ELR (cell line): ENCODE measurements at regions not wholly inside any gene's neighbourhood (a gene's known extent, or its start where the extent isn't known, plus 50 kb on each side); places are given as distances from the start of the nearest gene placed in this dataset.

Source experiments
- DNase-seq: peaks from one replicate; pipeline ENCODE4 v3.0.0-alpha.2; 2015; ENCODE audit warnings: low read depth

DNA sequence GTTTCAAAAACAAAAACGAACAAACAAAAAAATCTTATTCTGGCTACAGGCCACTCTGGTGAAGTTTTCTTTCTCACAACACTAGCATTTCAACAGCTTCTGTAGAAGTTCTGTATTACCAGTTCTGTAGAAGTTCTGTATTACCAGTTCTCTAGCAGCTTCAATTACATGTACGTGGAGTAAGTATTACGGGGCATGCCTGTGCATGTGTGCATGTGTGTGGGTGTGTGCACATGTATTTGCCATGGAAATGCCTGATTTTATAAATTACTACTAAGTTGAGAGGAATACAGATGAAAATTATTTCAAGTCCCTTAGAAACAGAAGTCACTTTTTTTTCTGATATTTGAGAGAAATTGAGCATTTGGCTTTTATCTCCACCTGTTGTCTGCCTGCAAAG is 414.2 kb downstream of the FOXO1 start:
- DNase-seq = no peak

DNA sequence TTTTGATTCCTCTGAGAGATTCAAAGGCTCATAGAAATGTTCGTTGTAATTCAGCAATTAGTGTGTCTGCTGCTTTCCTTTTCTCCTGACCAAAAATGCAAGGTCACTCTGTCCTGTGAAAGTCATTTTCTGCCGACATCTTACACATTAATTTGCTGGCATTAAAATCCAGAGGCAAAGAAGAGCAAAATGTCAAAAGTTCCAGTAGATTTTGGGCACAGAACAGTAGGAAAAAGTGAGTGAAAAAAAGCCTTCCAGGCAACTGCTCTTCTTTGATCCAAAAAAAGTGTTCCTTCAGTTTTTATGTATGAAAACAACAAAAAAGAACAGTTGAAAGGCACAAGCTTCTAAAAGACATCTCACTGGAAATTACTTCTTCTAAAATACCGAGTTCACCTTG is 413.8 kb downstream of the FOXO1 start:
- DNase-seq = no peak

DNA sequence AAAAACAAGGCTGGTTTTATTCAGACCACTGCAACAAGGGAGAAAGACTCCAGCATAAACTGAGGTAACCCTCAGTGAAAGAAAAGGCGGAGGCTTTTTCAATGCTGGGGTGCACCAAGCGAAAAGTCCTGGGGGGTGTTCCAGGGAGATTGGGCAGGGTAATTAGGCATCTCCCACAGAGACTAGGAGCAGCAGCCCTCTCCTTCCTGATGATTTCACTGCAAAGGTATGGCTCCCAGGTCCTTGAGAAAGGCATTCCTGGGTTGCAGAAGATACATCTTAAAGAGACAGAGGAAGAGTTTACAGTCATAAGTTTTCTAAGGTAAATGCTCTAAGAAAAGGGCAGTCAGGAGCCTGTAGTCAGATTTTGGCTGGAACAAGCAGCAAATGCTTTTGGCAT is 412.0 kb downstream of the FOXO1 start:
- DNase-seq = no peak

DNA sequence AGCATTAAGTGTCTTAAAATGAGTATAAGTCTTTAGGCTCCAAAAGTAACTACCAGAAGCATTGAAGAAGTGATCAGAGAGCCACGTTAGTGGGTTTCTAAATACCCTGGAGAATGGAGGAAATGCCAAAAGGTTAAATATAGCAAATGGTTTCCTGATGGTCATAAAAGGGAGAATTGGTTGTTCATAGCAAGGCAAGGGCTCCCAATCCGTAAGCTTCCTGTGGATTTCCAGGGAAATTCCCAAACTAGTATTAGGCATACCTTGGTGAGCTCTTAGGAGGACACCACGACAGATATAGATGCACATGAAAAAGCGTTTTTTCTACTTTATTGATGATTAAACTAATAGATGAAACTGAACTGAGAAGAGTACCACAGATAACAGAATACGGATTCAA is 410.9 kb downstream of the FOXO1 start:
- no peak for DNase-seq

DNA sequence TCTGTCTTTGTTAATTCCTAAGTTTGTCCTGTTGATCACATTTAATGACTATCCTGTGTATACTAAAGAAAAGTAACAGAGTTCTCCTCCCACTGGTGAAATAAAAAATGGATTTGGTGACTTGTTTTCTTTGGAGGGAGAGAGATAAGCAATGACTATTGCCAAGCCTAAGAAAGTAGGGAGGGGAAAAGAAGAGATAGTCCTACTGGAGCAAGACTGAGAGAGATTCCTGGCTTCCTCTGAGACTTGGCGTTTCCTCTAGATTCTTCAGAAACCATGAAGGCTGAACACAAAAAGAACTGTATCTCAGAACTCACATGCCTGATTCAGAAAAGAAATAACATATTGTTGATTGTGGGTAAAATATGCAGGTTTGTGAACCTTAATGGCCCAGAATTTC is 406.5 kb downstream of the FOXO1 start:
- no peak for DNase-seq

DNA sequence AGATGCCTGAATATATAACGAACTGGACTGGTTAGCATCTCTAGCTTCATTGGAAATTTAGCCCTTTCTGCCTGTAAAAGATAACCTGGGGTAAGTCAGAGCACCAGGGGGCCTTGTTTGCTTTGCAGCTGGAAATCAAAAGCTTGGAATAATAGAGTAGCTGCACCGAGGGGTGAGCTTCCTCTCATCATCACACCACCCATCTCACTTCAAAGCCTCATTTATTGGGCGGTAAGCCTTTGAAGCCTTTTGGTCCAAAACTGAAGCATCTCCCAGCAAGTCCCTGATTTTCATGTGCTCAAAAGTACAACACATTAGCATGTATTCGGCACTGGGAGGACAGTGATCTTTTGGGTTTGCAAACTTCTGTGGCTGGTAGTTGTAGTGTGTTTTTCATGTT is 405.1 kb downstream of the FOXO1 start:
- no peak for DNase-seq

DNA sequence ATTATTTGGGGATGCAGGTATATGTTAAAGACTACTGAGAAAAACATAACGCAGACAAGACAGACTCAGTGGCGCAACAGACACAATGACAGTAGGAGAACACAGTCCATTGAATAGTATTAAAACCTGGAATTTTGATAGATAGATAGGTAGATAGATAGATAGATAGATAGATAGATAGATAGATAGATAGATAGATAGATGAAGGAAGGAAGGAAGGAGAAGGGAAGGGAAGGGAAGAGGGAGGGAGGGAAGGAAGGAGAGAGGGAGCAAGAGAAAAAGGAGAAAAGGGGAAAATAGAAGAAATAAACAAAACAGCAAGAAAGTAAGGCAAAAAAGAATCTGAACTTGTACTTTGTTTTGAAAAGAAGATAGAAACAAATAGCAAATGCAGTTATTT is 404.5 kb downstream of the FOXO1 start:
- DNase-seq = no peak

DNA sequence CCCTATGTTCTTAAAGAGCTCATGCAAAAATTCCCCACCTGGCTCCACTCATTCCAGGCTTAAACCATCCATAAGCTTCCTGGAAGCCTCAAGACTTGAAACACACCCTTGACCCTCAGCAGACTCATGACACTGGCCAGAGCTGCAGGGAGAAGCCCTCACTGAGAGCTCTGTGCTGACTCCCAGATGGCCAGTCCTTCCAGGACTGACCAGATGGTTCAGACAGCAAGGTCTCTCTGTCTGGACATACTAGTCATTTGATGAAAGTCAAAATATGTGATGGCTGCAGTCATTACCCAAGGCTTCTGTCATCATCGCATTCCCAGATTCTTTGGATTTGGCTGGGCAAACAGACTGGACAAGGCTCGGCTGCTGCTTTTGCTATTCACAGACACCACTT is 397.4 kb downstream of the FOXO1 start:
- DNase-seq = no peak

DNA sequence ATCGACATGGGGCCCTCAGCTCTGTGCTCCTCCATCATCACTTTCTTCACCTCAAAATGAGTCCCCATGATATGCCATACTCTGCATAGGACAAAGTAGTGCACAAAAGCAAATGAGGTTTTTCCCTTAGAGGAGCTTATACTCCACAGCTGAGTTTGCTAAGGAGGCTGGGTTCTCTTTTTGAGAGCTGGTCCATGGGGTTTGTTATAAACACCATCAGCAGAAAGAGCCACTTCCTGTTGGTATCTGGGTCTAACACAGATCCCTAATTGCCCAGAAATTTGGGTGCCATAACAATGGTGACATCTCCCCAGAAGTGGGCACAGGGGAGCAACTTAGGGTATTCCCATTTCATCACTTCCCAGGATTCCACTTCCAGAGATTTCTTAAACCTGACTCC is 395.7 kb downstream of the FOXO1 start:
- DNase-seq = no peak

DNA sequence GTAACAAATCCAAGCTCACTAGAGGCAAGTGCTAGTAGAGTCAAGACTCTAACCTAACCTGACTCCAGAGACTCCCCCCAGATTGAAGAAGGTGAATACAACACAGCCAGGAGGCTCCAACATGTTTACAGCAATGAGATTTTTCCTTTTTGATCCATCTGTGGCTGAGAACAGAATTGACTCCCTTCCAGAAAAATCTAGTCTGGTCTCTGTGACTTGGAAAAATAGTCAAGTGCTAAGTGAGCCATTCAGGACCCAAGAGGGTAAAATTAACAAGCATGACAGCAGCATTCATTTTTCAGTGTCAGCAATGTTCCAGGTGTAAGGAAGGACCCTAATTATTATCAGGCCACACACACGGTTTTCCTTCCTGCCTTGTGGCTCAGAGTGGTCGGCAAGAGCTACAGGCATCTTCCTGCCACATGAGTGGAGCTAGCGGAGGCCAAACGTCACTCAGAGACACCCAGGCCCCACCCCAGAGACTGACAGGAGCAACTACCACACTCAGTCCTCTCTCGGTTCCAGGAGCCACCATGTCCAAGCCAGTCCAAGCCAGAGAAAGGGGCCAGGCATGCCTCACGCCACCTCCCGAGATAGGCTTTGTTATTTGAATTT is 395.1 kb downstream of the FOXO1 start:
- no peak for DNase-seq

DNA sequence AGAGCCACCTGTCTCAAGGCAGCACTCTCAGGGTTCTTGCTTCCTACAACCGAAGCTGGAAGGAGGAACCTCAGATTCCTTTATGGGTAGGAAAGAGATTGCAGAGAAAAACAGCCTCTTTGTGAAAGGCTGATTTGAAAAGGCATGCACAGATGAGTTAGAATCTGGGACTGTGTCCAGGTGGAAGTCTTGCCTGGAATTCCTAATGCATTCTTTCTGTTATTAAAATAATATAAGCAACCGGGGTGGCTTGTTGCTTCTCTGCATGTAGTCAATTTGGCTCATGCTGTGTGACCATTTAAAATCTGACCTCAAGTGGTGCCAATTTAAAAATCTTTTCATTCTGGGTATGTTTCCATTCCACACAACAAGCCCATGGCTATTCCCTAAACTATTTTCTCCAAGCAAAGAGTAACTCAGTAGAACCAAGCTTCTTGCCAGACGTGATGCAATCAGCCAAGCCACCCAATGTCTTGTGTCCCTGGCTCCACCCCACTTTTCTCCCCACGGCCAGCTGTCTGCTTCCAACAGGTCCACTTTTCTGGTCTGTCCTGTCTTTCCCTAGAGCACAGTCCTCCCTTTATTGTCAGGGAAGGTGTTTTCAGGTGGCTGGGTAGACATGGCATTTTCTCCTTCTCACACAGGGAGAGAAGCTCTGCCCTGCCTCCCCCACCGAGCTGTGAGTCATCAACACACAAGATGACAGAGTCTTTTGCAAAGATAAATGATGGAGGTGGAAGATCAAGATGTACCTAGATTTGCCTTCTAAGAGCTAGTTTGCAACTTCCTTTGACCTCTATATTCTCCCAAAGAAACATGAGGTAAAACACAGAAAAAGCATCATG is 394.3 kb downstream of the FOXO1 start:
- peak; percentile 31 for DNase-seq

DNA sequence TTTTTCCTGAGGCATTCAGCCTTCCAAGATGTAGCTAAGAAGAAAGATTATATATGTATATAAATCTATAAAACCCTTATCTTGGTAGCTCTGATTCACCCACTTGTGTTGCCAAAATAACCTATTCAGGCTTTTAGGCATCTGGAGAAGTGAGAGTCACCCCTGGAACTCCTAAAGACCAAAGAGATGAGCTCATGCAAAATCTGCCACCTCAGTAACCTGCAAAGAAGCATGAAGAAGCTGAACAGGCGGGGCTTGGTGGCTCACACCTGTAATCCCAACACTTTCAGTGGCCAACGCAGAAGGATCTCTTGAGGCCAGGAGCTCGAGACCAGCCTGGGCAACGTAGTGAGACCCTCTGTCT is 393.7 kb downstream of the FOXO1 start:
- DNase-seq = peak; percentile 15

DNA sequence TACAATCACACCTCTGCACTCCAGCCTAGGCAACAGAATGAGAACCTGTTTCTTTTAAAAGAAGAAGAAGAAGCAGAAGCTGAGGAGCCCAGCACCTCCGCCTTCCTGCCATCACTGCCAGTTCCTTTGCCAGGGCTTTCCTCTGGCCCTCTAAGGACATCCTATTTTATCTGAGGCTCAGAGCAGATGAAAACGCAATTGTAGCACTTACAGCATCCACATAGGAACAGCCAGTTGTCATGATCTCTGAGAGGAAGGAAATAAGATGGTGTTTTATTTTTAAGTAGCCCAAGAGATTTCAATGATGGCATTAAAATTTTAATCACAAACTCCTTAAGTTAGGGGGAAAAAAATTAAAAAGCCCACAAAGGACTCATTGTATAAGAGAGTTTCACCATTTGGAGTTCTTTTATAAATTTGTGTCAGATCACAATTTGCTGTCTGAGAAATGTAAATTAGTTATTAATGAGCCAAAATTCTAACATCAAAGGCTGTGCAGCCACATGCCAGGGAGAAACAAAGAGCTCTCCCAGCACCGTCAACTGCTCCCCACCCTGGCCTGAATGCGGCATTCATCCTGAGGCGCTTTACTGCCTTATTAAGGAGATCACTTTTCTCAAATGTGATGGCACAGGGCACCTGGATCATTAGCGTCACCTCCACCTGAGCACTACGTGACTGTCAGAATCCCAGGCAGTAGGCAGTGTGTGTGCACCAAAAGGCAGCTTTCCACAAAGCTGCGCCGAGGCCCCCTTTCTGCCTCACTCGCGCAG is 393.0 kb downstream of the FOXO1 start:
- no peak for DNase-seq

DNA sequence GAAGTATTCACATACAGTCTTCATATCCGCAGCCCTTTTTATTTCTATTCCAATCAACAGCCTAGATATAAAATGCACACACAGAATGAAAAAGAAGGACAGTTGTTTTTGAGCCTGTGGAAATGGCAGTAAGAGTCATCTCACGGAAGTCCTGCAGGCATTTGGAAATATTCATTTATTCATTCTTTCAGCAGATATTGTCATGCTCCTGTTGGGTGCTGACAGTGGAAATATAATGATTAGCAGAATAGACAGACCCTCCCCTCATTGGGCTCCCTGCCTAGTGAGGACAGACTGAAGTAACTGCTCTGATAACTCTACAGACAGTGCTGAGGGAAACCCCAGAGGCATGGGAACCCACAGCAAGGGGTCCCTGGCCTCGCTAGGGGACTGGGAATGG is 392.3 kb downstream of the FOXO1 start:
- DNase-seq = no peak

DNA sequence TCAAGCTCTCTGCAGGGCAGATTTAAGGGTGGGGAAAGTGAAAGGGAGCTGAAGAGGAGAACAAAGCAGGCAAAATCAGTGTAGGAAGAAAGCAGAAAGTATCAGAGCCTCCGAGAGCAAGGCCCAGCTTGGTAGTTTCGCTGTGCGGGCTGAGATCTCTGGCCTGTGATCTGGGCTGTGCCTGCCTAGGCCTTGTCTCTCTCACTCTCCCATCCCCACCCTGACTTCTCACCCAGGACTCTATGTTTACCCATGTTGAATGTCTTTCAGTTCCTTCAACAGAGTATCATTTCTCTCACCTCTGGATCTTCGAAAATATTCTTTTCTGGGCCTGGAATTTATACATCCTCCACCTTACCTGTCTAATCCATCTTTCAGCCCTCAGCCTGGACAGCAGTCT is 391.3 kb downstream of the FOXO1 start:
- no peak for DNase-seq

DNA sequence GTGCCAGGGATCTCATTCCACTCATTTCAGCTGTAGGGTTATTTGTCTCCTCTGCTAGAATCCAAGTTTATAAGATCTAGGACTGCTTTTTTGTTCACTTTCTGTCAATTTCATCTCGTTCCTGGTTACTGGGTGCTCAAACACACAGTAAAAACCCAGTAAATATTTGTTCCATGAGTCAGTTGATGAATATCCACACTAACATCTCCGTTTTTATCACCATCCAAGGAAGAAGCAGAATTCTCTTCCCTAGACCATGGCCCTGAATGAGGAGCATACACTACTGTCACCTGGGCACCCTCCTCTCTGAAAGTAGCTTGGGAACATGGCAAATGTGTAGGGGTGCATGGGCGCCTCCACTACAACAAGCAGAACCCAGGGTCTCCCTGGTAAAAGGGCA is 390.8 kb downstream of the FOXO1 start:
- peak; percentile 48 for DNase-seq

DNA sequence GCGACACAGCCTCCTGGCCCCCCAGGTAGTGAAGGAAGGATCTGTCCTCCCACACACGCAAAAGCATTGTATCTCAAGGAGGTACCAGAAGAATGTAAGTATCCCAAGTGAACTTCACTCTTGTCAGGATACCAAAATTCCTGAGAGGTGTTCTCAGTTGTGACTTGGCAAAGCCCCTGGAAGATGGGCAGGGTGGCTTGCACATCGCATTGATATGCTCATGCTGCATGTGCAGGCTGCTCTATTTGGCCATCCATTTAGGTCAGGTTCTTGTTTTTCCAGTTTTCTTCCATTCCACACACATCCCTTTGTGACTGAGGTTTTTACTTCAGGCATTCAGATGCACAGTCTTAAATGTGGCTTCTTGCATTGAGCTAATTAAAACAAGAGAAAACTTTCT is 382.8 kb downstream of the FOXO1 start:
- no peak for DNase-seq

DNA sequence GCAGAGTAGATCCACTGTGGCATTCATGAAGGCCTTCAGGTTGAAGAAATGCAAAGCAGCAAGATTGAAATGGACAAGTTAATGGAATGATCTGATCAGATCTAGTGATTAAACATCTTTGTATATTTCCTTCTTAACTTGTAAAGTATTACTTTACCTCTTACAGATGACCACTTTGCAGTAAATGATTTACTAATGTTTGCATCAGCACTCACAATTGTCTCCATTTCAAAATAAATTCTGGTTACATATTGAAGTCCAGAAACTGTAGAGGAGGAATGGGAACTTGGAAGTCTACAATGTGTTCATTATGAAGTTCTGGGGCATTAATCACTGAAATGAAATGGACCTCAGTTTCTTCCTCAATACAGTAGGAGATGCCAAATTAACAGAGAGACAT is 380.8 kb downstream of the FOXO1 start:
- no peak for DNase-seq

DNA sequence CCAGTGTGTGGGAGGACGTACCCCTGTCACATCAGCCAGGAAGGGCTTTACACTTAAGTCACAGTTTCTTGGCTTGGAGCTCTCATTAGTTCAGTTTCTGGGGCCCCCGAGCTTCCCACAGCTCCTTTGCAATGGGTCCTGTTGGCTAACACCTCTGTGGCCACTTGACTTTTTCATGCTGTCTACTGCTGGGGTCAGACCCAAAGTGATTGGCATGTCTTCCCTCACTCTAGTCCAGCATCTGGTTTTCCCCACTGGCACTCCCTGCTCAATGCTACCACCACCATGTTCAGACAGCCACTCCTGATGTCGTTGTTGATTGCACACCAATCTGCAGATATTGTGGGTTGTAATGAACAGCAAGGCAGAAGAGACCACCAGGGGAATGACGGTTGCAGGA is 379.0 kb downstream of the FOXO1 start:
- no peak for DNase-seq

DNA sequence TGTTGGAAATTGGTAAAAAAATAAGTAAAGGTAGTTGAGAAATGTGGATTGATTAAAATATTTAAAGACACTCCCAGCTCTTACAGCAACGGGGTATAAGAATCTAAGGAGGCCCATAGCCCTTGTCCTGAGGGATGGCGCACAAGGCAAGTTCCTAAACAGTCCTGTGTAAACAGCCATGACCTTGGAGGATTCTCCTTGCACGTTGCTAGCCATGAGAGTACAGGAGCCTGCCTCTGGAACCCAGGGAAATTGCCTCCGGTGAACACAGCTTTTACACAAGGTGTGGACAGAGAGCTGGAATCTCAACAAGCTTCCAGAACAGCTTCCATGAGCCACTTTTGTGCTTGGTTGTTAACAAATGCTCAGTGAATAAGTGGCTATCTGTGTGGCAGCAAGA is 378.2 kb downstream of the FOXO1 start:
- no peak for DNase-seq

DNA sequence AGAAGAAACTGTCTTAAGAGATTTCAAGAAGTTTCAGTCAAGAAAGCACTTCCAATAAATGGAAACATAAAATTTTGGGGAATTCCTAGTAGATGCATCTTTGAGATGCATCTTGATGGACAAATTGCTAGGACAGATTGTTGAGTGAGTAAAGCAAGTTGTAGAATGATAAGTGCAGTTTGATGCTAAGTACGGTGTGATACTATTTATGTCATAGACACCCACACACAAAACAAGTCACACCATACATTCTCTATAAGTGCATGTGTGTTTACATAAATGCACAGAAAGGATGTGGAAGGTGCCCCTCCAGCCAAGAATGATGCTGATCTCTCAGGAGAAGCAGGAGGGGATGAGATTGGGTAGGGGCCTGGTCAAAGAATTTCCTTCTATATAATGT is 375.7 kb downstream of the FOXO1 start:
- DNase-seq = no peak

DNA sequence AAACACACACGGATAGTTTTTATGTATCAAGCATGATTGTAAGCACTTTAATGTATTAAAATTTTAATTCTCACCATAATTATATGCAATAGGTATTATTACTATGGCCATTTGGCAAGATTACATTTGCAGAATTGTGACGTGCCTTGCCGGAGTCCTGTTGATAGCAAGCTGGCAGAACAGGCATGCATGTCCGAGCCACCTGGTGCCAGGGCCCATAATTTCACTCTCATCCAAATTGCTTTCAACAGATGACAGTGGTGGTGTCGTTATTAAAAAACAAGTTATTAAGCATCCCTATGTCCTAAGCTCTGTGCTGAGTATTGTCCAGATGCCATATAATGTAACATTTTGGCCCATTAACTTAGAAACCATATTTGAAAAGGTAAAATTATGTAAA is 374.3 kb downstream of the FOXO1 start:
- DNase-seq = no peak

DNA sequence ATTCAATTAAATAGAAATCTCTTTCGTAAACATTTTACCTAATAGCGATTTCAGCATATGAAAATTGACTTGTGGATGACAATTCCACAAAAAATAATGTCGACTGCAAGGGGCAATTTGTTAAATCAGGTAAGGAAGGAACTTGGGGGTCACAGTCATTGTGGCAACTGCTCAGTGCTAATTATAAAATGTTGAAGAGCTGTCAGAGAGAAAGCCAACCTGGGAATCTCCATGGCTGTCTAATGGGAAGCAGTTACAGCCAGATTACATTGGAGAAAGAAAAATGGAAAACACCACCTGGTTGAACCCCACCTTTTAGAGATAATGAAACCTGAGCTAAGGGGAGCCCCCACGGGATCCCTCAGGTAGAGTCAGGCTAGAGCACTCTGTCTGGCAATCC is 373.9 kb downstream of the FOXO1 start:
- DNase-seq = no peak
